NCI-H748 treated with DMSO at 0.1 percent for 48 hours (cell line): ENCODE measurements at regions not wholly inside any gene's neighbourhood (a gene's known extent, or its start where the extent isn't known, plus 50 kb on each side); places are given as distances from the start of the nearest gene placed in this dataset.

Source experiments
- DNase-seq: peaks from one replicate; lab custom pipeline; 2025; lab: John Stamatoyannopoulos, UW

DNA sequence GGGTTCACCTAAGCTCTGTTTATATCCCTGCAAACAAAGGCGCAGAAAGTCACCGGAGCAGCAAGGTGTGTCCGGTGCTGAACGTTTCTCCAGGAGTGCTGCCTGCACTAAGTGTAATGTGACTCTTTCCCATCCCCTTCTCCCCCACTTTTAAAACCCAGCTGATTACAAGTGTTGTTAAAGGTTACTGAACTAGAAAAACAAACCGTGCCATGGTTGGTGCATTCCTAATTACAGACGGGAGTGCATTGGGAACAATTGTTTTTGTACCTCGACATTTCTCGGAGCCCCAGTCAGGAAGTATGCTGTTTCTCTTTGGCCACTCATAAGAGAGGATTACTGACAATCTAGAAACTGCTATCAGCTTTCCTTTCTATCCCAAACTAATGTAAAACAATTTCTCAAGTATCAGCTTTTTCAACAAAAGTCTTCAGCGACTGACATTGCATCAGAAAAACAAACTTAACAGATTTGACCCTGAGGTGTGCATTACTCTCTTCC, 441.0 kb upstream of the SALL1 start:
- DNase-seq, result peak; percentile 15

GRCh38 chr16:51591480-51591879, 440.4 kb upstream of the SALL1 start:
- DNase-seq, result no peak

GRCh38 chr16:51579652-51580360, 428.7 kb upstream of the SALL1 start:
- no peak for DNase-seq

DNA sequence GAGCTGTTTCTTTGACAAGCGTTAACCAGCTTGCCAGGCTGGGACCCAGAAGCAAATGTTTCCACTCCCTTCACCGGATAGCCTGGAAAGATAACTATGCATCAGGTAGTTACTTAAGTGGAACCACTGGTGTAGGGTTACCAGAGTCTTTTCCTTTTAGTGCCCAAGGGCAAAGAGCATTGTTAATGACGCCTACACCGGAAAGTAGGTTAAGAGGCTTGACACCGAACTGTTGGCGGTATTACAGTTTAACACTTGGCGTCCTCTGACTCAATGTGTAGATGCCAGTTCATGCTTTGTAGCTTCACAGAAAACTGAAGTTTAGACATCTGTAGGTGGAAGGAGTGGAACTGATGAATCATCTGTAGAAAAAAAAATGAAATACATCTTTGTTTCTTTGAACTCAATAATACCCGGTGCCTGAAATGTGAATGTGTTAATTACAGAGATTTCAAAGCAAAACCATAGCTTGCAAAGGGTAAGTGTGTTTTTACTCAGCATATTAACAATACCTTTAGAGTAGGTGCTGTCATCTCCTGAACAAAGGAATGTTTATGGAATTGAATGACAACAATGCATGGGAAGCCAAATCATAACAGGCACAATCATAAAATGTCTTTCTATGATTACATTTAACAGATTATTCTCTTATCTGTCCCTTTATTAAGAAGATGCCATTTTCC, 426.7 kb upstream of the SALL1 start:
- DNase-seq, result no peak

- DNase-seq, result no peak
These were observed 425.6 kb upstream of the SALL1 start for GRCh38 chr16:51576498-51577195.

DNA sequence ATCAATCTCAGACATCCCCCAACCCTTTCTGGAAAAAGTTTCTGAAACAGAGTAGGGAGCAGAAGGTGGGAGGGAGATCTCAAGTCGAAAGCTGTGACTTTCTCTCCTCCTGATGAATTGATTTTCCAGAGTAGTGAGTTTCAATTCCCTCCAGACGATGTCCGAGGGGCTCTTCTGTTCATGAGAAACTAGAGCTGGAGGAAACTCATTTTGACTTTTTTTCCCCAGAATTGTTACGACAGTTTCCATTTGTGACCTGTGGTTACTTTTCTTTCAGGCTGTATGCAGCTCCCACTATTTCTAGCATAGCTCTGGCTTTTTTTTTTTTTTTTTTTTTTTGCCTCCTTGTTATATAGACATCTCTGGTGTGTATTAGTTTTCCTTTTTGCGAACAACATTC, 422.1 kb upstream of the SALL1 start:
- DNase-seq, result no peak

GRCh38 chr16:51569203-51569931, 418.3 kb upstream of the SALL1 start:
- DNase-seq, result no peak

- no peak for DNase-seq
These were observed 416.8 kb upstream of the SALL1 start for GRCh38 chr16:51567911-51568310.

DNA sequence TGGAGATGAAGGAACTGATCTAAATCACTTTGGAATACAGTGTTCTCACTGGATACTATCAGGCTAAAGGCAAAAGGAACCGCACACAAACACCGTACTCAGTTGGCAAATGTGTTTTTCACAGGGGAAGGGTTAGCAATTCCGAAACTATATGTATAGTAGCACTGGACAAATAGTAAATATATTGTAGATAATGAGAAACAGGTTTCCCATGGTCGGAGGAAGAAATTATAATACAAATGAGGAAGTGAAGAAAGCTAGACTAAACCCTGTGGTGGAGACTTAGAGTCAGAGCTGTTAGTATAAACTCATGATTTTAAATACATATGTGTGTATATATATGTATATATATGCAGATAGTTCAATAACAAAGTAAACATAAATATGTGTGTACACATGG, 414.1 kb upstream of the SALL1 start:
- DNase-seq, result no peak

DNA sequence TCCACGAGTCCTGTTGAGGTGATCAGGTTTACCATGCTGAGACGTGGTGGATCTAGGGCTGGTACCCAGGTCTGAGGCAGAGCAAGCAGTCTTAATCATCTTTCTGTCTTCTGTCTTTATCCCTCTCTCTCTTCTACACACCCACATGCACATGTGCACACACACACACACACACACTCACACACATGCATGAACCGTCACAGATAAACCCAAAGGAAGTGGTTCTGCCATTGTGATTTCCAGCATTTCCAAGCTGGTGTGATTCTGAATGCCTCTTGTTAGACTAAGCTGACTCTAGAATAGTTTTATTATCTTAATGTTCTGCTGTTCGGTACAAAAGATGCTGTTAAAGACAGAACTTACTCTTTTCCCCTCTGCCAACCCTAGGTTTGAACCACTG, 411.8 kb upstream of the SALL1 start:
- no peak for DNase-seq

DNA sequence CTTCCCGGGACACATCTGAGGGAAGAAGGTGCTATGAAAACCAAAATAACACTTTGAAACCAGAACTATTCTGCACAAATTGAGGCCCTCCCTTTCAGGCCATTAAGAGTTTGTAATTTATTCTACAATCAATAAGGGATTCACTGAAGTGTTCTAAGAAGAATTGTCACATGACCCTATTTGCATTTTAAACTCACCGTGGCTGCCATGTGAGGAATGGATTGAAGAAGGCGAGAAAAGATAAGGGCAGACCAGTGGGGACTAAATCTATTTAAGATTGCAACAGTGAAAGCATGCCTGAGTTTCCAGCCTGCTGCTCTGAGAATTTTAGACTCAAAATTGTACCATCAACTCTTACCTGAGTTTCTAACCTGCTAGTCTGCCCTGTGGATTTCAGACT, 408.8 kb upstream of the SALL1 start:
- no peak for DNase-seq

DNA sequence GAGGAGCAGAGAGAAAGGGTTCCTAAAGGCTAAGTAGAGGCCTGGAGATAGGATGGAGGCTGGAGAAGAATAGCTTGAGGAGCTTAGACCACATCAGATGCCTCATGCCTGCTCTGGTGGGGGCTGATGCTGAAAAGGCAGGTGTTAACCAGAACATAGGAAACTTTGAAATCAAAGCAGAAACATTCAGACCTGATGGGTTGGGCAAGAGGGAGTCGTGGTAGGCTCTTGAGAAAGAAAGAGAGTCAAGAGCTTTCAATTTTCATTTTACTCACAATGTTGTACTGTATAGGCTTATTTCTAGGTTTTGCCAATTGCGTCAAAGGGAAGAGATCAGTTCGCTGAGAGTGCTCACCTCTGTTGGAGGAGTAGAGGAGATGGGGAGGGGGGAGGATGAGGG, 406.6 kb upstream of the SALL1 start:
- no peak for DNase-seq

DNA sequence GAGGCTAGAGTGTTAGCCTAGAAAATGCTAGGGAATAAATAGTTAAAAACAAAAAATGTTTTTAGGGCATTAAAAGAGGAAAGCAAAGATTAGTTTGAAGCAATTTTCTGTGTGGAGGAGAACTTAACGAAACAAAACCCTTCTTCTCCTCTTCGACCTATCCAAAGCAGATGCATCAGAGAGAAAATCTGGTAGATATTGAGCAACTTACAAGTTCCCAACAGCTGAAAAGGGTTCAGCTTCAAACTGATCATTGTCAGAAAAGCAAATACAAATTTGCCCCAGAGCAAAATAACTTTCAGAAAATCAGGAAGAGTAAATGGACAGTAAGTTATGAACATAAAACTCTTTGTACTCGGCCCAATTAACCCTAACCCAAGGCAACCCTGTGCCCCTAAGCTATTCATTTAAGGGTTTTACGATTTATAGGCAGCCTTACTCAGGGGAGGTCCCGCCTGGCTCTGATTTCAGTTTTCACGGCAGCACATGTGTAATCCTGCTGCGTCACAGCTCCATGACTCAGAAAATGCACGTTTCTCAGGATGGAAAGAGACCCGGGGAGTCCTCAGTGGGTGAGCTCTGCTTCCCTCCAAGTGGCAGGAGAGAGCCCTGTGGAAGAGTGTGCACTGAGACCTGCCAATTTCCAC, 405.7 kb upstream of the SALL1 start:
- no peak for DNase-seq

DNA sequence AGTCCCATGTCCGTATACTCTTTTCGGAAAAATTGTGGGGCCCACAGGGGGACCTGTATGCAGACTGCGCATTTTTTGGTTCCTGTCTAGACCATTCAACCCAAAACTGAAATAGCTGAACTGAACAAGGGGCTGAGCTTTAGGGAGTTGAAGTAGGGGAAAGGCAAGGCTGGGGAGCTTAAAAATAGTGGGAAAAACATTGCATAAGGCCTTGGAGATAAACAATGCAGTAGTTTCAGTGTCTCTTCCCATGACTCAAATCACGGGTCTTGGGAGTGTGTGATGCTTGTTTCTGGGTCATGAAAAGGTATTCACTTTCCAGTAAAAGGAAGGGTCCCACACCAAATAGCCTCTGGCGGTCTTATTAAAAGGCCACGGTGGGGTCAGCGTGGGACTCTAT, 402.8 kb upstream of the SALL1 start:
- no peak for DNase-seq

GRCh38 chr16:51553314-51553713, 402.2 kb upstream of the SALL1 start:
- no peak for DNase-seq

DNA sequence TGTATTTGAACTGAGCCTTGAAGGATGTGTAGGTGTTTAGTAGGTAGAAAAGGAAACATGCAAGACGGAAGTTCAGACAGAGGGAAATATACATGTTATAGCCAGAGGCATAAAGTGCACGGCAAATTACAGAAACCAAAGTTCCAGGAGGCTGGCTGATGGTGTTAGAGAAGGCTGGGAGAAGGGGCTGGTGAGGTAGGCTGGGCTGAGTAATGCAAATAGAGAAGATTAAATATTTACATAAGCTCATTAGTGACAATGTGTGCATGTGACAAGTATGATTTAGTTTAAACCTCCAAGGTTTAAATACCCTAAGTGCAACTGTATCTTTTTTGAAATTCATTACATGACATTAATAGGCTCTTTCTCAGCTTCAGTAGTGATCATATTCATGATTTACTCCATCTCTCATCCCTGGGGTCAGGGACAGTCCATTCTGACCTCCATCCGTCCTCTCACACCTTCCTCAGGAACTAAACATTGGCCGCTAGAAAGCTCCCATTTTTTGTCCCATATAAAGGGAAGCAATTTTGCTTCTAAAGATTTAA, 399.8 kb upstream of the SALL1 start:
- DNase-seq, result no peak

DNA sequence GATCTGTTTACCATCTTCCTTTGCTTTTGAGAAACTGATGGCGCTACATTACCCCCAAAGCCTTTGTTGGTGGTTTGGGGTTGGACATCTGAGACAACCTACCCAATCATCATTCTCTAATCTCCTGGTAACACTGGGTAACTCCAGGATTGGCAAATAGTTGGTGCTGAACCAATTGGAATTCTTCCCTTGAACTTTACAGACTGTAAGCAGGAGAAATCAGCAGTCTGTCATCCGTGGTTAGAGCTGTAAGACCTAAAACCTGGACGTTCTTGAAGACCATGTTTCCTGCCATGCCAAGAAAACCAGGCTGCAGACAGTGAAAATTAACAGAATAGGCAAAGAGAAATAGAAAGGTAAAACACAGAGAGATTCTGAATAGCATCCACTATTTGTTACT, 398.8 kb upstream of the SALL1 start:
- no peak for DNase-seq

DNA sequence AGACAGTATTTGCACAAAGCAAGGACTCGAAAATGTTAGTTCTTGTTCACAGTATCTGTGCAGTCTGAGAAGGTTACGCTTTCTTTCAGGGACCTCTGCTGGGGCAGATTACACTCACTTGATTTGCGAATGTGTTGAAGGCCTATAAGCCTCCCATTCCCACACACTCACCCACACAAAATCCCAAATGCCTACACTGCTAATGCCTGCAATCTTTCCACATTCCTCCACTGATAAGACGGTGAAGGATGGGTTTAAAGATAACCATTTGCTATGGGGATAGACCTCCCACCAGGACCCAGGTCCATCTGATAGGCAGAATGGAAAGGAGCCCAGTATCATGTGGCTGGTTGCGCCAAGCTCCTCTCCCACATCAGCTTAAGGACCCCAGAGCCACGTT, 394.9 kb upstream of the SALL1 start:
- DNase-seq, result no peak

- no peak for DNase-seq
These were observed 393.9 kb upstream of the SALL1 start for GRCh38 chr16:51544851-51545467.

DNA sequence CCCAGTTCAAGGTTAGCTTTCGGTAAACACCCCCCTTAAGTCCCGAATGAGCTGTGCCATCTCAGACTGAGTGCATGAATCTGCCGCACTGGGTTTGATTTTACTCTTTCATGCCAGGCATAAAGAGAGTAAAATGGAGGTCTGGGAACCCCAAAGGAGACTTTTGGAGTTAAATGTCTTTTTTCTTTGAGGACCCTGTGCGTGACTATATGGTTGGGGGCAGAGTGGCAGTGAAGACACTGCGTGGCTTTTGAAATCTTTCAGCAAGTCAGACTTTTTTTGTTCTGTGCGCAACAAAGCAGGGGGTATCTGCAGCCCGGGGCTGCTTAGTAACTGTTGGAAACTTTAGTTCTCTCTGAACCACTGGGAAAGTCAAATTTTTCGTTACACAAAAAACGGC, 392.9 kb upstream of the SALL1 start:
- no peak for DNase-seq
